Body of pancreas (tissue), 4 donors: ENCODE measurements at regions not wholly inside any gene's neighbourhood (a gene's known extent, or its start where the extent isn't known, plus 50 kb on each side); places are given as distances from the start of the nearest gene placed in this dataset.
A peak's percentile ranks its signal among the peaks of the same experiment; 100 is the strongest.
"Not testable (repeated sequence)": the region's sequence is repeated elsewhere in the genome, so short reads cannot be mapped to it uniquely, and the experiment has no call there.

Source experiments
- ATAC-seq: fragments of 150-250 bp; one replicate; pipeline ENCODE4 v1.9.1; 2016
- DNase-seq, 4 donors: peaks; one replicate each; pipeline ENCODE4 v3.0.0-alpha.2; 2019
- H3K27ac ChIP-seq, 4 donors: fragments of 200-600 bp; sonication (generic); 1 replicate in 3 of 4; 2 replicates in 1 of 4; pipeline versions ENCODE4 v1.5.1 to v1.6.1; 2016 to 2019; ENCODE audit warnings: mild to moderate bottlenecking in 1 of 4, mixed read lengths in 1 of 4, moderate library complexity in 1 of 4
- H3K27me3 ChIP-seq, 2 donors: fragments of 200-600 bp; sonication (generic); one replicate each; pipeline ENCODE4 v1.6.0; 2016; ENCODE audit warnings: mild to moderate bottlenecking in 1 of 2
- H3K36me3 ChIP-seq, 2 donors: fragments of 200-600 bp; sonication (generic); replicated peaks in 1 of 2; 2 replicates each; pipeline ENCODE4 v1.5.1; 2016; ENCODE audit warnings: low read depth in 2 of 2; ENCODE audit not compliant: insufficient read depth in 1 of 2
- H3K4me1 ChIP-seq: fragments of 200-600 bp; sonication (generic); one replicate; pipeline ENCODE4 v1.6.0; 2016
- H3K4me3 ChIP-seq, 2 donors: fragments of 200-600 bp; sonication (generic); 1 replicate in 1 of 2; 2 replicates in 1 of 2; pipeline ENCODE4 v1.5.1; 2016 to 2019
- H3K9me3 ChIP-seq, 3 donors: fragments of 200-600 bp; sonication (generic); 1 replicate in 2 of 3; 2 replicates in 1 of 3; pipeline ENCODE4 v1.5.1; 2016
- CTCF ChIP-seq, 7 experiments: fragments of 450-650 bp in 4 of 7; fragments of 200-600 bp in 3 of 7; sonication (generic) in 3 of 7; IDR thresholded peaks; one replicate each; pipeline ENCODE4 v1.5.1; 2016 to 2019; ENCODE audit warnings: antibody characterized with exemption in 7 of 7
- POLR2A ChIP-seq, 3 donors: fragments of 450-650 bp; IDR thresholded peaks; one replicate each; pipeline ENCODE4 v1.6.1; 2016; ENCODE audit warnings: antibody characterized with exemption in 3 of 3, mild to moderate bottlenecking in 2 of 3
- WGBS, 2 donors: methylation state at CpG; one replicate each; pipeline ENCODE4 v1.1.5; 2017; 5-methylcytosine and 5-hydroxymethylcytosine counted together
- intact Hi-C: fragments of 100-400 bp; cut with DNase I; formaldehyde crosslinking; loops from one replicate; pipeline ENCODE4 v1.15.1; 2023

DNA sequence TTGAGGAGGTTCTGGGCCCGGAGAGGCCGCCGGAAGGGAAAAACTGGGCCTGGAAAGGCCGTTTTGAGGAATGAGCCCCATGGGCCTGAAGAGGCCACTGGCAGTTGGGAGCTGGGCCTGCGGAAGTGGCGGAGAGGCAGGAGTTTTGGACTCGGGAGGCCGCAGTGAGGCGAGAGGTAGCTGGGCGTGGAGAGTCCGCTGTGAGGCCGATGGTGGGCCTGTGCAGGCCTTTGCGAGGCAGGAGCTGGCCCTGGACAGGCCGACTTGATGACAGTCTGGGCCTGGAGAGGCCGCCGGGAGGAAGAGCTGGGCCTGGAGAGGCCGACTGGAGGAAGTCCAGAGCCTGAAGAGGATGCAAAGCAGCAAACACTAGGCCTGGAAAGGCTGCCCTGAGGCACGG is 259.0 kb upstream of the NUPR2 start:
- Histone ChIP-seq H3K4me3 (no peak overlapping the region), H3K27me3 (no peaks in the 10 kb centered on the region), H3K9me3 (peaks cover 0 to 9% (median 3%) of the 10 kb centered on the region in 3 donors), H3K4me1 (no peaks in the 10 kb centered on the region), H3K36me3 (no peaks in the 10 kb centered on the region), H3K27ac (no peak overlapping the region)
- no peak for ATAC-seq
- no peak for DNase-seq
- WGBS, 2 donors: 79 to 81% methylated on average over 17 of the region's 18 CpGs
- no peak for TF ChIP-seq POLR2A (IDR thresholded peaks at IDR 0.05)
- no peak for TF ChIP-seq CTCF (IDR thresholded peaks at IDR 0.05)
- intact Hi-C loops: no loop called here

- intact Hi-C loops, H3K27ac ChIP-seq, ATAC-seq, DNase-seq, H3K36me3 ChIP-seq, H3K9me3 ChIP-seq, H3K4me1 ChIP-seq, H3K4me3 ChIP-seq, H3K27me3 ChIP-seq: not testable (repeated sequence)
- 84% methylated on average over 6 to 18 of the region's 25 CpGs for WGBS, 2 donors
Measured at GRCh38 chr7:56374666-56375065, 258.4 kb upstream of the NUPR2 start.

DNA sequence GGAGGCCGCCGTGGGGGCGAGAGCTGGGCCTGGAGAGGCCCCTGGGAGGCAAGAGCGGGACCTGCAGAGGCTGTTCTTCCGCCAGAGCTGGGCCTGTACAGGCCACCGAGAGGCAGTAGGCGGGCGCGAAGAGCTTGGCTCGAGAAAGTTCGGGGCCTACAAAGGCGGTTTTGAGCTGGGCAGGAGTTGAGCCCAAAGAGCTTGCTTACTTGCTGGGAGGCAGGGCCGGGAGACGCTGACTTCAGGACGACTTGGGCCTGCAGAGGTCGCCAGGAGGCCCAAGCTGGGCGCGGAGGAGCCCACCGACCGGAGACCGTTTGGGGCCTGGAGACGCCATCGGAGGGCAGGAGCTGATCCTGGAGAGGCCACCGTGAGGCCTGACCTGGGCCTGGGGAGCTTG is 257.1 kb upstream of the NUPR2 start:
- H3K4me1 ChIP-seq, intact Hi-C loops, ATAC-seq, H3K9me3 ChIP-seq, H3K27ac ChIP-seq, H3K36me3 ChIP-seq, H3K4me3 ChIP-seq, H3K27me3 ChIP-seq: not testable (repeated sequence)
- WGBS, 2 donors: 87 to 92% methylated on average over 17 to 19 of the region's 24 CpGs
- peak; percentile 63 to 81 (median 66) for DNase-seq

DNA sequence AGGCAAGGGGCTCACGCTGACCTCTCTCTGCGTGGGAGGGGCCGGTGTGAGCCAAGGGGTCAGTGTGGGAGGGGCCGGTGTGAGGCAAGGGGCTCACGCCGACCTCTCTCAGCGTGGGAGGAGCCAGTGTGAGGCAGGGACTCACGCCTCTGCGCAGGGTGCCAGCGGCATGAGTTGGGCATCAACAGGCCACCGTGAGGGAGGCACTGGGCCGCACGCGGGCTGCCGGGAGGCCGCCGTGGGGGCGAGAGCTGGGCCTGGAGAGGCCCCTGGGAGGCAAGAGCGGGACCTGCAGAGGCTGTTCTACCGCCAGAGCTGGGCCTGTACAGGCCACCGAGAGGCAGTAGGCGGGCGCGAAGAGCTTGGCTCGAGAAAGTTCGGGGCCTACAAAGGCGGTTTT is 255.6 kb upstream of the NUPR2 start:
- not testable (repeated sequence) for H3K36me3 ChIP-seq

DNA sequence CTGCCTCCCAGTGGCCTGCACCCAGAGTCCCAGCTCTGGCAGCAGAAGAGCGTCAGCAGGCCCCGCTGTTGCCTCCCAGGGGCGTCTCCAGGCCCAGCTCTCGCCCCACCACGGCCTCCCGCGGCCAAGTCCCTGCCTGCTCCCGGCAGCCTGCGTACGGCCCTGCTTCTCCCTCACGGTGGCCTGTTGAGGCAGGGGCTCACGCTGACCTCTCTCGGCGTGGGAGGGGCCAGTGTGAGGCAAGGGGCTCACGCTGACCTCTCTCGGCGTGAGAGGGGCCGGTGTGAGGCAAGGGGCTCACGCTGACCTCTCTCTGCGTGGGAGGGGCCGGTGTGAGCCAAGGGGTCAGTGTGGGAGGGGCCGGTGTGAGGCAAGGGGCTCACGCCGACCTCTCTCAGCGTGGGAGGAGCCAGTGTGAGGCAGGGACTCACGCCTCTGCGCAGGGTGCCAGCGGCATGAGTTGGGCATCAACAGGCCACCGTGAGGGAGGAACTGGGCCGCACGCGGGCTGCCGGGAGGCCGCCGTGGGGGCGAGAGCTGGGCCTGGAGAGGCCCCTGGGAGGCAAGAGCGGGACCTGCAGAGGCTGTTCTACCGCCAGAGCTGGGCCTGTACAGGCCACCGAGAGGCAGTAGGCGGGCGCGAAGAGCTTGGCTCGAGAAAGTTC is 254.1 kb upstream of the NUPR2 start:
- peaks cover 0 to 13% (median 3%) of the 10 kb centered on the region in 3 donors for H3K9me3 ChIP-seq
- ATAC-seq, H3K27me3 ChIP-seq, H3K4me1 ChIP-seq, H3K4me3 ChIP-seq, DNase-seq, H3K36me3 ChIP-seq, H3K27ac ChIP-seq, intact Hi-C loops: not testable (repeated sequence)
- 94 to 95% methylated on average over 6 to 7 of the region's 43 CpGs for WGBS, 2 donors

More for the DNA sequence above, 255.6 kb upstream of the NUPR2 start:
- DNase-seq: peak in 3 of 4 donors; percentile 21 to 62 (median 32)
- H3K4me1 ChIP-seq, intact Hi-C loops, H3K27me3 ChIP-seq, H3K4me3 ChIP-seq, ATAC-seq, H3K27ac ChIP-seq: not testable (repeated sequence)
- peaks cover 0 to 13% (median 3%) of the 10 kb centered on the region in 3 donors for H3K9me3 ChIP-seq
- WGBS, 2 donors: 87 to 93% methylated on average over 21 to 22 of the region's 27 CpGs

DNA sequence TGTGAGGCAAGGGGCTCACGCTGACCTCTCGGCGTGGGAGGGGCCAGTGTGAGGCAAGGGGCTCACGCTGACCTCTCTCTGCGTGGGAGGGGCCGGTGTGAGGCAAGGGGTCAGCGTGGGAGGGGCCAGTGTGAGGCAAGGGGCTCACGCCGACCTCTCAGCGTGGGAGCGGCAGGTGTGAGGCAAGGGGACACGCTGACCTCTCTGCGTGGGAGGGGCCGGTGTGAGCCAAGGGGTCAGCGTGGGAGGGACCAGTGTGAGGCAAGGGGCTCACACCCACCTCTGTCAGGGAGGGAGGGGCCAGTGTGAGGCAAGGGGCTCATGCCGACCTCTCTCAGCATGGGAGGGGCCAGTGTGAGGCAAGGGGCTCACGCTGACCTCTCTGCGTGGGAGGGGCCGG is 251.7 kb upstream of the NUPR2 start:
- H3K27me3 ChIP-seq, ATAC-seq, DNase-seq, H3K27ac ChIP-seq, H3K4me3 ChIP-seq, H3K36me3 ChIP-seq, intact Hi-C loops, H3K4me1 ChIP-seq, H3K9me3 ChIP-seq: not testable (repeated sequence)
- 93 to 94% methylated on average over 4 to 14 of the region's 19 CpGs for WGBS, 2 donors

- ATAC-seq, H3K9me3 ChIP-seq, intact Hi-C loops, H3K4me3 ChIP-seq, H3K27me3 ChIP-seq, H3K27ac ChIP-seq, H3K4me1 ChIP-seq, H3K36me3 ChIP-seq: not testable (repeated sequence)
- peak in 3 of 4 donors; percentile 11 to 32 (median 14) for DNase-seq
- WGBS, 2 donors: 89 to 94% methylated on average over 8 to 21 of the region's 24 CpGs
Measured at GRCh38 chr7:56367411-56367810, 251.2 kb upstream of the NUPR2 start.

- ATAC-seq, H3K9me3 ChIP-seq, H3K36me3 ChIP-seq, H3K4me3 ChIP-seq, H3K27ac ChIP-seq, H3K27me3 ChIP-seq, H3K4me1 ChIP-seq, DNase-seq, intact Hi-C loops: not testable (repeated sequence)
- WGBS, 2 donors: 87 to 89% methylated on average over 17 to 22 of the region's 22 CpGs
Measured at GRCh38 chr7:56366701-56367100, 250.5 kb upstream of the NUPR2 start.

DNA sequence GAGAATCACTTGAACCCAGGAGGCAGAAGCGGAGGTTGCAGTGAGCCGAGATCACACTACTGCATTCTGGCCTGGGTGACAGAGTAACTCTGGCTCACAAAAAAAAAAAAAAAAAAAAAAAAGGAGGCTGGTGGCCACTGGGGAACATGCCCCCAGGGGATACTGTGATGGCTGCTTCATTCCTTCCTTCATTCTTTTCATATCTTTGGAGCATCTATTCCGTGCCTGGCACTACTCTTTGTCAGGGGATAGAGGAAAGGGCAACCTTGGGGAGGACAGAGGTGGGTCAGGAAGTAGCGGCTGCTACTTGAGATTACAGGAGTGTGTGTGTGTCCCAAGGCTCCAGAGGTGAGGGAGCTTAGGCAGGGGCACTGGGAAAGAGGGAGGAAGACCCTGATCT is 236.4 kb upstream of the NUPR2 start:
- WGBS, 2 donors: 50 to 60% methylated on average over 3 to 4 of the region's 4 CpGs
- H3K27me3 ChIP-seq, H3K9me3 ChIP-seq, intact Hi-C loops, DNase-seq, H3K27ac ChIP-seq, H3K36me3 ChIP-seq, ATAC-seq, H3K4me3 ChIP-seq, H3K4me1 ChIP-seq: not testable (repeated sequence)

DNA sequence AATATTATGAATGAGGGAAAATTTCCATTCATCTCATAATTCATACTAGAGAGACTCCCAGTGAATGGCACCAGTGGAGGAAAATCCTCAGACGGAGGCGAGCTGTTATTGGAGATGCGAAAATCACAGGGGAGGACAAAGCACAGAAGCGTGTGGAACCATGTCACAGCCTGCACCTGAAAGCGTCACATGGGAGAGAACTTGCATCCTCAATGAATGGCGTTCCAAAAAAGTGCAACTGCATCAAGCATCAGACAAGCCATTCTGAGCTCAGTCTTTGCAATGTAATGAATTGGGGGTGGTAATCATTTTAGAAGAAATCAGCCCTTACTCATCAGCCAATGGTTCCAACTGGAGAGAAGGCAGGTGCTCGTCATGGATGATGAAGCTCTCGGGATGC is 235.0 kb upstream of the NUPR2 start:
- H3K4me1 ChIP-seq, H3K27ac ChIP-seq, H3K4me3 ChIP-seq, intact Hi-C loops, H3K9me3 ChIP-seq, H3K27me3 ChIP-seq, ATAC-seq, H3K36me3 ChIP-seq, DNase-seq: not testable (repeated sequence)
- 69 to 73% methylated on average over 8 of the region's 8 CpGs for WGBS, 2 donors

DNA sequence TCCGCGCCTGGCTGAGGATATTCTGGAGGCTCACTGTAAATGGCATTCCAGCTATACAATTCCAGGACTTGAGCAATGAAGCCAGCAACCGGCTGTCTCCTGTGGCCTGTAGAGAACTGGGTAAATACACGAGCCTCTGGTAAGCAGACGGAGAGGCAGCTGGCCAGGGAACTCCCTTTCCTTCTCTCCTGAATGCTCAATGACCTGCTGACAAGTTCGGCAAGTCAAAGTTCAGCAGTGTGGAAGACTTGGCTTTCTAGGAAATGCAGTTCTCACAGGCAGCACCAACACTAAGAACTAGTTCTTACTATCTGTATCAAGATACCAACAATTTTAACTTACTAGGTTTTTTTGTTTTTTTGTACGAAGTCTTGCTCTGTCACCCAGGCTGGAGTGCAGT is 232.1 kb upstream of the NUPR2 start:
- ATAC-seq, H3K27me3 ChIP-seq, intact Hi-C loops, H3K27ac ChIP-seq, H3K4me3 ChIP-seq, H3K9me3 ChIP-seq, H3K4me1 ChIP-seq, DNase-seq, H3K36me3 ChIP-seq: not testable (repeated sequence)
- WGBS, 2 donors: 51 to 64% methylated on average over 7 of the region's 7 CpGs
